HG03571 (cell line): ENCODE measurements at regions not wholly inside any gene's neighbourhood (a gene's known extent, or its start where the extent isn't known, plus 50 kb on each side); places are given as distances from the start of the nearest gene placed in this dataset.
"Not testable (repeated sequence)": the region's sequence is repeated elsewhere in the genome, so short reads cannot be mapped to it uniquely, and the experiment has no call there.

Experiments
- ATAC-seq: cut with Tn5 transposase; IDR thresholded peaks from one replicate; pipeline ENCODE4 v1.9.1; 2021; ENCODE audit not compliant: unreplicated experiment

GRCh38 chr10:36766415-36766810, 359.0 kb upstream of the ANKRD30A start:
- ATAC-seq, result no peak

GRCh38 chr10:36765782-36766414, 359.5 kb upstream of the ANKRD30A start:
- ATAC-seq, result no peak

GRCh38 chr10:36764823-36765222, 360.6 kb upstream of the ANKRD30A start:
- no peak for ATAC-seq

GRCh38 chr10:36761121-36761520, 364.3 kb upstream of the ANKRD30A start:
- ATAC-seq, result no peak

GRCh38 chr10:36759141-36759805, 366.1 kb upstream of the ANKRD30A start:
- no peak for ATAC-seq

GRCh38 chr10:36748128-36748871, 377.1 kb upstream of the ANKRD30A start:
- no peak for ATAC-seq

GRCh38 chr10:36739884-36740445, 385.4 kb upstream of the ANKRD30A start:
- ATAC-seq, result no peak

GRCh38 chr10:36738738-36739431, 386.5 kb upstream of the ANKRD30A start:
- ATAC-seq, result no peak

GRCh38 chr10:36736311-36736710, 389.1 kb upstream of the ANKRD30A start:
- ATAC-seq, result no peak

GRCh38 chr10:36734590-36734989, 390.8 kb upstream of the ANKRD30A start:
- not testable (repeated sequence) for ATAC-seq

GRCh38 chr10:36730316-36730715, 395.1 kb upstream of the ANKRD30A start:
- ATAC-seq, result no peak

GRCh38 chr10:36728626-36729025, 396.8 kb upstream of the ANKRD30A start:
- no peak for ATAC-seq

- ATAC-seq, result no peak
Observed at GRCh38 chr10:36725581-36726520, 399.5 kb upstream of the ANKRD30A start.

GRCh38 chr10:36722777-36723176, 402.6 kb upstream of the ANKRD30A start:
- no peak for ATAC-seq

- no peak for ATAC-seq
Observed at GRCh38 chr10:36721871-36722270, 403.5 kb upstream of the ANKRD30A start.

- ATAC-seq, result no peak
Observed at GRCh38 chr10:36720895-36721294, 404.5 kb upstream of the ANKRD30A start.

- no peak for ATAC-seq
Observed at GRCh38 chr10:36717118-36717517, 408.3 kb upstream of the ANKRD30A start.

- ATAC-seq, result no peak
Observed at GRCh38 chr10:36716291-36716690, 409.1 kb upstream of the ANKRD30A start.

- ATAC-seq, result no peak
Observed at GRCh38 chr10:36712695-36713094, 412.7 kb upstream of the ANKRD30A start.

- ATAC-seq, result no peak
Observed at GRCh38 chr10:36711361-36711760, 414.0 kb upstream of the ANKRD30A start.
